Karpas-422 (cell line): ENCODE measurements at regions not wholly inside any gene's neighbourhood (a gene's known extent, or its start where the extent isn't known, plus 50 kb on each side); places are given as distances from the start of the nearest gene placed in this dataset.

Experiments used
- DNase-seq: peaks from one replicate; pipeline ENCODE4 v3.0.0-alpha.2; 2015
- H2AFZ ChIP-seq: fragments of 200-600 bp; sonication (generic); 2 replicates; pipeline ENCODE4 v1.6.1; 2014; ENCODE audit warnings: antibody characterized with exemption, low read length, mixed read lengths
- H3K27ac ChIP-seq: fragments of 200-600 bp; sonication (generic); 2 replicates; pipeline ENCODE4 v1.5.1; 2014; ENCODE audit warnings: mild to moderate bottlenecking, low read length, moderate library complexity
- H3K27me3 ChIP-seq: fragments of 200-600 bp; sonication (generic); 2 replicates; pipeline ENCODE4 v1.6.1; 2014; ENCODE audit warnings: low read length, mixed read lengths
- H3K36me3 ChIP-seq: fragments of 200-600 bp; sonication (generic); 2 replicates; pipeline ENCODE4 v1.6.1; 2014; ENCODE audit warnings: low read length, mixed read lengths; ENCODE audit not compliant: insufficient read depth
- H3K4me1 ChIP-seq: fragments of 200-600 bp; sonication (generic); 2 replicates; pipeline ENCODE4 v1.6.1; 2014; ENCODE audit warnings: mild to moderate bottlenecking, low read length, mixed read lengths
- H3K4me2 ChIP-seq: fragments of 200-600 bp; sonication (generic); 2 replicates; pipeline ENCODE4 v1.6.1; 2014; ENCODE audit warnings: low read length, low read depth, mild to moderate bottlenecking; ENCODE audit not compliant: poor library complexity, severe bottlenecking
- H3K4me3 ChIP-seq: fragments of 200-600 bp; sonication (generic); 2 replicates; pipeline ENCODE4 v1.5.1; 2014; ENCODE audit warnings: mild to moderate bottlenecking, antibody characterized with exemption, low read length, mixed read lengths
- H3K79me2 ChIP-seq: fragments of 200-600 bp; sonication (generic); 2 replicates; pipeline ENCODE4 v1.6.1; 2014; ENCODE audit warnings: mild to moderate bottlenecking, low read length, mixed read lengths
- H3K9ac ChIP-seq: fragments of 200-600 bp; sonication (generic); 2 replicates; pipeline ENCODE4 v1.6.0; 2014; ENCODE audit warnings: low read length
- H3K9me2 ChIP-seq: fragments of 200-600 bp; sonication (generic), shearing (Covaris generic); replicated peaks from 2 replicates; pipeline ENCODE4 v1.6.0; 2014; ENCODE audit warnings: mild to moderate bottlenecking, low read length, moderate library complexity; ENCODE audit not compliant: insufficient read depth
- H3K9me3 ChIP-seq: fragments of 300-700, 200-600 bp; sonication (generic); 2 replicates; pipeline ENCODE4 v1.6.1; 2014; ENCODE audit warnings: low read length, mixed read lengths
- H4K20me1 ChIP-seq: fragments of 200-600 bp; sonication (generic); 2 replicates; pipeline ENCODE4 v1.6.1; 2014; ENCODE audit warnings: mild to moderate bottlenecking, antibody characterized with exemption, low read length, low read depth; ENCODE audit not compliant: insufficient read depth

DNA sequence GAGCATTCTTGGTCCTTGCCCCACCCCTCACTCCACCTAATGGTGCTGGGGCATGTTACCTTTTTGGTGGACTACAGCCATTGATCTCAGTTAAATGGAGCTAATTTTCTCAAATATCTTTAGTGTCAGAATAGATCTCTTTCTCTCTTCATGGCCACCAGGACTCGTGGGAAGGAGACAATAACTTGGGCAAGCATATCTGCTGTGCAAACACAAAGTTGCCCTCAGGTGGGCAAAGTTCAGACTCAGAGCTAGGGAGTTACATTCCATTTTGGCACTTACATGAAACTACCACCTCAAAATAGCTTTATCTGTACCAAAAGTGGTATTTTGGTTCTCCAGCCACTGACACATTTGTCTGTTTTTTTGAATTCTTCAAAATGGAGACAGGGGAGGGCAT, 671.9 kb upstream of the KLF4 start:
- Histone ChIP-seq H3K9me2 (no peaks in the 10 kb centered on the region), H3K4me2 (no peak overlapping the region), H2AFZ (no peak overlapping the region)

DNA sequence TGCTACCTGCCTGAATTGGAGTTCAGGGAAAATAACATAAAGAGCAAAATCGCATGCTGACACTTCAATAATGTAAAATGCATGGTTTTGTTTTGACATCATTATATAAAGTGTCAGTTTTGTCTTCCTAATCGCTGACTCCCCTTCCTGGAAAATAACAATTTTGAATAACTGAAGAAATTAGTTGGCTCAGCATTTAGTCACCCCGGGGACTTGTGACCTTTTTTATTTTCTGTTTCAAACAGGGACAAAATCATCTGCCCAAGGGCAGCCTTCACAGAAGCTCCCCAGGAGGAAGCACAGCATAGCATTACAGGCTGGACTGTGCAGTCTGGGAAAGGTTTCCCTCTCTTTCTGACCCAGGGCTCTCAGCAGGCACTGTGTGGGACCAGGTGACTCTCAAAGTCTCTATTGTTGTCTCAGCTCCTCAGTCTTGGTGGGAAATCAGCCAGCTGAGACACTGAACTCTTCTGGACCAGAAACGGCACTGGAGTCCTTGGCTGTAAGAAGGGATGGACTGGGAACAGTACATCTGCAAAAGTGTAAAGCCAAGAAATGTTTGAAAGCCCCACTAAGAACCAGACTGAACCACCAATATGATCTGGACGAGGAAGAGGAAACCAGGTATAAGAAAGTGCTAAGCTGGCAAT, 671.3 kb upstream of the KLF4 start:
- Histone ChIP-seq H3K9ac (no peak overlapping the region), H3K27me3 (no peaks in the 10 kb centered on the region), H3K4me1 (no peaks in the 10 kb centered on the region), H3K4me3 (no peak overlapping the region), H4K20me1 (no peaks in the 10 kb centered on the region), H3K4me2 (no peak overlapping the region), H3K79me2 (no peaks in the 10 kb centered on the region), H3K9me3 (no peaks in the 10 kb centered on the region), H3K36me3 (no peaks in the 10 kb centered on the region), H3K9me2 (no peaks in the 10 kb centered on the region), H2AFZ (no peak overlapping the region), H3K27ac (no peak overlapping the region)
- DNase-seq = no peak

More for the DNA sequence above, 671.9 kb upstream of the KLF4 start:
- Histone ChIP-seq H3K27ac (no peak overlapping the region), H3K27me3 (no peaks in the 10 kb centered on the region), H4K20me1 (no peaks in the 10 kb centered on the region), H3K4me1 (no peaks in the 10 kb centered on the region), H3K36me3 (no peaks in the 10 kb centered on the region), H3K9ac (no peak overlapping the region), H3K79me2 (no peaks in the 10 kb centered on the region), H3K9me3 (no peaks in the 10 kb centered on the region), H3K4me3 (no peak overlapping the region)
- DNase-seq = no peak

DNA sequence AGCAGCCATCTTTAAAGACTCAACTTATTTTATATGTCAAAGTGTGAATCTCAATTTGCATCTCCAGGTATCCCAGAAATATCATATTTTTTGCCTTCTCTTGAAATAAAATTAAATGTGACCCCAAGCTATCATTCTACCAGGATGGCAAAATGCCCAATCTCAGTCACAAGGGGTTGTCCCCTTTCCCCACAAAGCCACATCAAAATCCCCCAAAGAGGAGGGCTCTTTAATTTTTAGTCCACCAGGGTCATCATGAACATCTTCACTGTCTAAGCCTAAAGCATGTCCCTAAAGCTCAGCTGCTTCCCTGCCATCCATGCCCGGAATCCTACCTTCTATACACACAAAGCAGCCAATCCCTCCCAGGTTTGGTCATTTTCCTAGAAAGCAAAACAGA, 670.5 kb upstream of the KLF4 start:
- H3K27ac ChIP-seq = no peak overlapping the region
- no peaks in the 10 kb centered on the region for H3K27me3 ChIP-seq
- no peak overlapping the region for H3K9ac ChIP-seq
- H3K9me3 ChIP-seq = no peaks in the 10 kb centered on the region
- no peaks in the 10 kb centered on the region for H3K4me1 ChIP-seq
- H3K9me2 ChIP-seq = no peaks in the 10 kb centered on the region
- H3K4me2 ChIP-seq = no peak overlapping the region
- no peak overlapping the region for H2AFZ ChIP-seq
- no peak overlapping the region for H3K4me3 ChIP-seq
- H4K20me1 ChIP-seq = no peaks in the 10 kb centered on the region
- H3K79me2 ChIP-seq = no peaks in the 10 kb centered on the region
- H3K36me3 ChIP-seq = no peaks in the 10 kb centered on the region
- DNase-seq = no peak

DNA sequence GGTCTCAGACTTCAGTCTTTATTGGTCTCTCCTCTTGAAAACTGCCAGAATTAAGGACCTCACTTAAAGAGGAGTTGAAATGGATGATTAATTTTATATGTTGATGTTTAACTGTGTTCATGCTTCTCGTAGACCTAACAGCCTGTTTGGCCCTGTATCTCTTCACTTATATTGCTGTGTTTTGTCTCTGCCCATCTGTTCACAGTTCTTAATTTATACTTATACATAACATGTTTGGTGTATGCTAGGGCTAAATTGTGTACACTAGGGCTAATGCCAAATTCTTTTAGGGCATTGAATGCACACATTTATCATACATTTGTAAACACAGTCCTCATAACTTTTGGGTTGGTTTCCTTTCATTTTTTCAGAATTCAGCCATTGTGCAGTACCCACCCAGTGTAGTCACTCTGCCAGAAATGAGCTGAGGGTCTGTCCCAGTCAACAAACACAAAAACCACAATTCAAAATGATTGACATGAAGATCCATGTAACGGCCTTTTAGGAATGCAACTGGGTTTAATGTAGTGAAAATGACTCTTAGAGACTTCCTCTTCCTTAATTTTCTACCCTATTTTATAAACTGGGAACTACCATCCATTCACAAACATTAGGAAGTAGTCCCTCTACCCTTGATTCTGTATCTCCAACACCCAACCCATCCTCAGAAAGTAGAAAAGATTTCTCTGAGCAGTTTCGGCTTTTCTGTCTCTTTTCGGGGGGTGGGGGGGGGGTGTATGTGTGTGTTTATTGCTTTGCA, 668.8 kb upstream of the KLF4 start:
- H3K27me3 ChIP-seq = no peaks in the 10 kb centered on the region
- no peaks in the 10 kb centered on the region for H3K9me3 ChIP-seq
- no peaks in the 10 kb centered on the region for H4K20me1 ChIP-seq
- no peaks in the 10 kb centered on the region for H3K79me2 ChIP-seq
- H3K9me2 ChIP-seq = no peaks in the 10 kb centered on the region
- H3K4me2 ChIP-seq = no peak overlapping the region
- H3K9ac ChIP-seq = no peak overlapping the region
- no peak overlapping the region for H3K4me3 ChIP-seq
- no peaks in the 10 kb centered on the region for H3K4me1 ChIP-seq
- no peak overlapping the region for H3K27ac ChIP-seq
- H3K36me3 ChIP-seq = no peaks in the 10 kb centered on the region
- no peak for DNase-seq
- H2AFZ ChIP-seq = no peak overlapping the region

DNA sequence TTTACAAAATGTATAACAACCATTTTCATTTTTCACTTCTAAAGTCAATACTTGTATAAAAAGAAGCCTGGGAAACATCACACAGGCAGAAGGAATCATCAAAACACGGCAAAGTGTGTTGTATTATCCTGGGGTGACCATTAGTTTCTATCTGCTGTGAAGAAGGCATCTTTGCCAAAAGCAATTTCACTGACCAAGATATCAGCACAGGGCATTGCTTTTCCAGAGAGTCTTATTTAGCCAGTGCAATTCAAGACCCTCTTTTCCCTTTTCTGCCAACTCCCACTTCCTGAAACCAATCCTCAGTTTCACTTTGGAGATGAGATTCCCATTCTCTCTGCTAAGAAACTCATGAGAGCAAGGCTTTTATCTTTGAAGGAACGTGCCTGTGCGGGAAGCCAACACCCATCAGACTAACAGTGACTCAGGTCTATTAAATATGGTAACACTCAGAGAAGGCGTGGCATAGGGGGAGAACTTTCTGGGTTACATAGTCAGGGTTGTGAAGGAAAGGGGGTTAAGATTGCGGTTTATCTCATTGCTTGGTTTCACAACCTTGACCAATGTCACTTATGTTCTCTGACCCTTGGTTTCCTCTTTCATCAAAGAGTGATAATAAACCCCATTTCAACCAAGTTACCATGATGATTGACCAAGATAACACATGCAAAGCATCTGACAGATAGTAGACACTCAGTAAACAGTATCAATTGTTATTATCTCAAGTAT, 666.9 kb upstream of the KLF4 start:
- H3K27ac ChIP-seq = no peak overlapping the region
- H3K4me3 ChIP-seq = no peak overlapping the region
- H3K36me3 ChIP-seq = no peaks in the 10 kb centered on the region
- H4K20me1 ChIP-seq = no peaks in the 10 kb centered on the region
- H2AFZ ChIP-seq = no peak overlapping the region
- H3K9ac ChIP-seq = no peak overlapping the region
- no peaks in the 10 kb centered on the region for H3K27me3 ChIP-seq
- H3K9me3 ChIP-seq = no peaks in the 10 kb centered on the region
- no peaks in the 10 kb centered on the region for H3K79me2 ChIP-seq
- no peaks in the 10 kb centered on the region for H3K9me2 ChIP-seq
- H3K4me2 ChIP-seq = no peak overlapping the region
- no peaks in the 10 kb centered on the region for H3K4me1 ChIP-seq
- no peak for DNase-seq

DNA sequence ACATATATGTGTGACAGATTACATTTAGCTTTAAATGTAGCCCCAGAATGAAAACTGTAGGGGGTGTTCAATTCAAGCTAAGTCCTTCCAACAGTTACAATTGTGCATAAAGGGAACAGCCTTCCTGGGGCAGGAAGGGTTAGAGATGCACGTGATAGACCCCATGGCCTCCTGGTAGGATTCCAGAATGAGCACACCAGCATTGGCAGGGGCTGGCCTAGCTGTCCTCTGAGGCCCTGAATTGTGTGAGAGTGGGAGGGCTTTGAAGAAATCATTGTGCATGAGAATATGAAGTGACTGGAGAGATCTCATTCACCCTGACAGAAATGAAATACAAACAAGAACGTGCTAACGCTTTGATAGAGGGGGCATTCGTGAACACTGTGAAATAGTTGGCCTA, 663.8 kb upstream of the KLF4 start:
- Histone ChIP-seq H3K27ac (no peak overlapping the region), H3K79me2 (no peaks in the 10 kb centered on the region), H3K9me3 (no peaks in the 10 kb centered on the region), H3K36me3 (no peaks in the 10 kb centered on the region), H3K9me2 (no peaks in the 10 kb centered on the region), H2AFZ (no peak overlapping the region), H3K4me3 (no peak overlapping the region), H3K27me3 (no peaks in the 10 kb centered on the region), H4K20me1 (no peaks in the 10 kb centered on the region), H3K4me2 (no peak overlapping the region), H3K4me1 (no peaks in the 10 kb centered on the region), H3K9ac (no peak overlapping the region)
- no peak for DNase-seq

DNA sequence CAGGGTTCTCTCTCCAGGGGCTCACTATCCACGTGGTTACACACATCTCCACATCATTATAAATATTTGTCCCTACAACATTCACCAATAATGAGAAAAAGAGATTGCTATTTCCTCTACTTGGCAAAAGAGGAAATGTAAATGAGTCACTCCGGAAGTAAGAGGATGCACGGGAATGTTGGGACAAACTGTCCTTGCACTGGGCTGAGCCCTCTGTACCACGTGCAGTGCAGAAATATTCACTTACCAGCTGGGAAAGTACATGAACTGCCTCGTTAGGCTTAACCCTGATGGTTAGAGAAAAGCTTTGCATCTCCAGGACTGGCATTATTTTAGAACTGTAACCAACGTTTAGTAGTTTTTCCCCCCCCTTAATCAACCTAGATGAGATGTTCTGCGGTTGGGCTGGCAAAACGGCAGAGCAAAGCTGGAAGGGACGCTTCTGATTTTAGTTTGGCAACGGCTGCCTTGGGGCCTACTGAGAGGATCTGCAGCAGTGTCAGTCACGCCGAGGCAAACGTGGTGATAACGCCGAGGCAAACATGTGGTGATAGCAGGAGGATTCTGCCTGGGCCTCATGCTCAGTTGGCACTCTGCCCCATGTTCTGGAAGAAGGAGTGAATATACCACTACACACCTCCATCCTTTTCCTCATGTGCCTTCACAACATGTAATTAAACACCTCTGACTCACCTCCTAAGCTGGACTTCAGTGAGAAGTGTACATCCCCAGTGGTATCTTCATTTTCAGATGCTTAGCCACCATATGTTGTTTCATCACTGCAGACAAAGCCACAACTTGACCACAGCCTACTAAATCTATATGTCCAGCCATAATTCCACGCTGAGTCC, 661.4 kb upstream of the KLF4 start:
- H3K4me1 ChIP-seq = no peaks in the 10 kb centered on the region
- H3K27ac ChIP-seq = no peak overlapping the region
- no peaks in the 10 kb centered on the region for H3K9me3 ChIP-seq
- H3K9ac ChIP-seq = no peak overlapping the region
- DNase-seq = no peak
- H3K27me3 ChIP-seq = no peaks in the 10 kb centered on the region
- no peaks in the 10 kb centered on the region for H3K79me2 ChIP-seq
- H3K36me3 ChIP-seq = no peaks in the 10 kb centered on the region
- H2AFZ ChIP-seq = no peak overlapping the region
- H3K9me2 ChIP-seq = no peaks in the 10 kb centered on the region
- H3K4me3 ChIP-seq = no peak overlapping the region
- no peaks in the 10 kb centered on the region for H4K20me1 ChIP-seq
- H3K4me2 ChIP-seq = no peak overlapping the region

DNA sequence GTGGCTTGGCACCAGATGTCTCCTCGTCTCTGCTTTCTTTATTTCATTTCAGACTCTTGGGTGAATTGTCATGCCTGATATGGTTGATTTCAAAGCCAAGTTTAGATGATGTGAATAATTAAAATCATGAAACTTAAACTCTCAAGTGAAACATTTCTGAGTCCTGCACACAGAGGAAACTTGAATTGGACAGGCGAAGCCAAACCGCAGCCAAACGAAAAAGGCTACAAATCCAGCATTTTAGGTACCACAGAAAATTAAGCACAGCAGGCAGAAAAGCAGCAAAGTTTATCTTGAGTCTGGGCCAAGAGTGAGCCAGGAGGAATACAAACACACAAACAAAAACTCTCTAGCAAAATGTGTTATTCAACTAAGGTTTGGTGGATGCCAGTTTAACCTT, 659.8 kb upstream of the KLF4 start:
- DNase-seq = no peak
- Histone ChIP-seq H2AFZ (no peak overlapping the region), H3K79me2 (no peaks in the 10 kb centered on the region), H3K4me2 (no peak overlapping the region), H3K9me3 (no peaks in the 10 kb centered on the region), H3K4me3 (no peak overlapping the region), H3K4me1 (no peaks in the 10 kb centered on the region), H3K27me3 (no peaks in the 10 kb centered on the region), H3K27ac (no peak overlapping the region), H4K20me1 (no peaks in the 10 kb centered on the region), H3K9ac (no peak overlapping the region), H3K9me2 (no peaks in the 10 kb centered on the region), H3K36me3 (no peaks in the 10 kb centered on the region)
